Hepatocyte (in vitro differentiated cells): ENCODE measurements at regions not wholly inside any gene's neighbourhood (a gene's known extent, or its start where the extent isn't known, plus 50 kb on each side); places are given as distances from the start of the nearest gene placed in this dataset.

Experiments
- DNase-seq: peaks from one replicate; pipeline ENCODE4 v3.0.0-alpha.2; 2016; ENCODE audit warnings: low spot score
- H2AFZ ChIP-seq: fragments of 200-600 bp; sonication (generic); 2 replicates; pipeline ENCODE4 v1.6.0; 2016; ENCODE audit warnings: antibody characterized with exemption, mild to moderate bottlenecking
- H3K27ac ChIP-seq: fragments of 200-600 bp; sonication (generic); 2 replicates; pipeline ENCODE4 v1.5.1; 2016; ENCODE audit warnings: mild to moderate bottlenecking
- H3K27me3 ChIP-seq: fragments of 200-600 bp; sonication (generic); 2 replicates; pipeline ENCODE4 v1.6.1; 2016
- H3K36me3 ChIP-seq: fragments of 200-600 bp; sonication (generic); replicated peaks from 2 replicates; pipeline ENCODE4 v1.5.1; 2016; ENCODE audit warnings: low read depth; ENCODE audit not compliant: insufficient read depth
- H3K4me1 ChIP-seq: fragments of 200-600 bp; sonication (generic); 2 replicates; pipeline ENCODE4 v1.5.1; 2016; ENCODE audit warnings: mild to moderate bottlenecking, moderate library complexity; ENCODE audit not compliant: insufficient read depth
- H3K4me2 ChIP-seq: fragments of 200-600 bp; sonication (generic); 2 replicates; pipeline ENCODE4 v1.6.0; 2016
- H3K4me3 ChIP-seq: fragments of 200-600 bp; sonication (generic); 2 replicates; pipeline ENCODE4 v1.5.1; 2016; ENCODE audit warnings: mild to moderate bottlenecking
- H3K79me2 ChIP-seq: fragments of 200-600 bp; sonication (generic); 2 replicates; pipeline ENCODE4 v1.6.0; 2017; ENCODE audit warnings: mild to moderate bottlenecking
- H3K9me2 ChIP-seq: fragments of 200-600 bp; sonication (generic); replicated peaks from 2 replicates; pipeline ENCODE4 v1.6.0; 2017; ENCODE audit warnings: mild to moderate bottlenecking; ENCODE audit not compliant: insufficient read depth
- H3K9me3 ChIP-seq: fragments of 200-600 bp; sonication (generic); 2 replicates; pipeline ENCODE4 v1.5.1; 2016; ENCODE audit warnings: low read depth, mild to moderate bottlenecking
- H4K20me1 ChIP-seq: fragments of 200-600 bp; sonication (generic); 2 replicates; pipeline ENCODE4 v1.6.0; 2016; ENCODE audit warnings: mild to moderate bottlenecking; ENCODE audit not compliant: insufficient read depth, poor library complexity, severe bottlenecking
- EZH2 ChIP-seq: fragments of 200-600 bp; sonication (generic); IDR thresholded peaks from 2 replicates; pipeline ENCODE4 v1.6.1; 2016; ENCODE audit warnings: antibody characterized with exemption, mild to moderate bottlenecking, borderline replicate concordance
- EZH2phosphoT487 ChIP-seq: fragments of 200-600 bp; sonication (generic); IDR thresholded peaks from one replicate; pipeline ENCODE4 v1.6.1; 2018; ENCODE audit warnings: antibody characterized with exemption, mild to moderate bottlenecking, low read depth, moderate library complexity; ENCODE audit not compliant: unreplicated experiment, severe bottlenecking
- WGBS: methylation state at CpG from one replicate; pipeline ENCODE4 v1.1.6; 2016; ENCODE audit warnings: low lambda C conversion rate; ENCODE audit errors: missing lambda C conversion rate; 5-methylcytosine and 5-hydroxymethylcytosine counted together
- TF ChIP-seq, protein P1 (sequence below): fragments of 200-600 bp; sonication (generic); IDR thresholded peaks from 2 replicates; pipeline ENCODE4 v1.5.1; 2016; ENCODE audit warnings: antibody characterized with exemption, mild to moderate bottlenecking; ENCODE audit not compliant: poor library complexity

GRCh38 chr16:17753434-17753833 is 282.7 kb upstream of the XYLT1 start:
- no peak overlapping the region for H3K27ac ChIP-seq
- 89% methylated on average over 6 of the region's 6 CpGs for WGBS
- DNase-seq: no peak
- H3K9me3 ChIP-seq: no peaks in the 10 kb centered on the region
- no peak overlapping the region for H3K4me3 ChIP-seq
- no peaks in the 10 kb centered on the region for H4K20me1 ChIP-seq
- no peak overlapping the region for H2AFZ ChIP-seq
- H3K9me2 ChIP-seq: no peaks in the 10 kb centered on the region
- H3K36me3 ChIP-seq: no peaks in the 10 kb centered on the region
- H3K79me2 ChIP-seq: no peaks in the 10 kb centered on the region
- no peaks in the 10 kb centered on the region for H3K4me1 ChIP-seq
- H3K4me2 ChIP-seq: no peak overlapping the region
- TF ChIP-seq EZH2phosphoT487: no peak
- TF ChIP-seq EZH2: no peak
- TF ChIP-seq, protein P1, sequence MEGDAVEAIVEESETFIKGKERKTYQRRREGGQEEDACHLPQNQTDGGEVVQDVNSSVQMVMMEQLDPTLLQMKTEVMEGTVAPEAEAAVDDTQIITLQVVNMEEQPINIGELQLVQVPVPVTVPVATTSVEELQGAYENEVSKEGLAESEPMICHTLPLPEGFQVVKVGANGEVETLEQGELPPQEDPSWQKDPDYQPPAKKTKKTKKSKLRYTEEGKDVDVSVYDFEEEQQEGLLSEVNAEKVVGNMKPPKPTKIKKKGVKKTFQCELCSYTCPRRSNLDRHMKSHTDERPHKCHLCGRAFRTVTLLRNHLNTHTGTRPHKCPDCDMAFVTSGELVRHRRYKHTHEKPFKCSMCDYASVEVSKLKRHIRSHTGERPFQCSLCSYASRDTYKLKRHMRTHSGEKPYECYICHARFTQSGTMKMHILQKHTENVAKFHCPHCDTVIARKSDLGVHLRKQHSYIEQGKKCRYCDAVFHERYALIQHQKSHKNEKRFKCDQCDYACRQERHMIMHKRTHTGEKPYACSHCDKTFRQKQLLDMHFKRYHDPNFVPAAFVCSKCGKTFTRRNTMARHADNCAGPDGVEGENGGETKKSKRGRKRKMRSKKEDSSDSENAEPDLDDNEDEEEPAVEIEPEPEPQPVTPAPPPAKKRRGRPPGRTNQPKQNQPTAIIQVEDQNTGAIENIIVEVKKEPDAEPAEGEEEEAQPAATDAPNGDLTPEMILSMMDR: no peak
- no peaks in the 10 kb centered on the region for H3K27me3 ChIP-seq

- TF ChIP-seq EZH2 (no peak), EZH2phosphoT487 (no peak)
- Histone ChIP-seq H3K9me2 (no peaks in the 10 kb centered on the region), H2AFZ (no peak overlapping the region), H3K27ac (no peak overlapping the region), H3K4me2 (no peak overlapping the region), H3K36me3 (no peaks in the 10 kb centered on the region), H4K20me1 (no peaks in the 10 kb centered on the region), H3K27me3 (no peaks in the 10 kb centered on the region), H3K79me2 (no peaks in the 10 kb centered on the region), H3K4me3 (no peak overlapping the region), H3K4me1 (no peaks in the 10 kb centered on the region), H3K9me3 (no peaks in the 10 kb centered on the region)
- no peak for DNase-seq
- 90% methylated on average over 1 of the region's 1 CpG for WGBS
Measured at GRCh38 chr16:17749706-17750105, 278.9 kb upstream of the XYLT1 start.

DNA sequence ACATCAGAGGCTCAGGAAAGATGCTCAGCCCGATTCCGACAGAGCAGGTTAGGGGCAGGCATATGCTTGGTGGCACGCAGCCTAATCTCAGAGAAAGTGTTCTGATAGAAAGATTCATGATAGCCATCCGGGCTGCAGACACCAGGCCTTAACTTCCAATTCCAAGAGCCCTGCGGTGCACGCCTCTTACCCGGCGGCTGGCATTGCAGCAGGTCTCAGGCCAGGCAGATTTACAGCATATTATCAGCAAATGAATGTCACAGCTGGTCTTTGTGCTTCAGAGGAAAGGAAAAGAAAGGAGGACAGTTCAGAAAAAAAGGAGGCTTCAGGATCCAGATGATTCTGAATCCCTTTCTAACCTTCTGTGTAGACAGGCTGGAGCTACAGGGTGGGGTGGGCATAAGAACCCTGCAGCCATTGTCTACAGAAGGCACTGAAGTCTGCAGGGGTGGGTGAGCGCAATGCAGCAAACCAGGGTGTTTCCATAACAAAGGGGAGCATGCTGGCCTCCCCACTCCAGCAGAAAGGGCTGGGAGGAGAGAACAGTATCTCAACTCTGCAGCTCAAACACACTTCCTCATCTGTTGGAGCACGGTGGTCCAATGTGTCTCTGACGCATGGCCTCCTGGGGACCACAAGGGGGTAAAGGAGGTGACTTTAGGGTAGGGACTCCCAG is 277.4 kb upstream of the XYLT1 start:
- Histone ChIP-seq H3K9me3 (no peaks in the 10 kb centered on the region), H3K4me2 (no peak overlapping the region), H3K36me3 (no peaks in the 10 kb centered on the region), H4K20me1 (no peaks in the 10 kb centered on the region), H3K27ac (no peak overlapping the region), H3K27me3 (peaks cover 7% of the 10 kb centered on the region), H3K4me3 (no peak overlapping the region), H3K9me2 (no peaks in the 10 kb centered on the region), H3K79me2 (no peaks in the 10 kb centered on the region), H3K4me1 (no peaks in the 10 kb centered on the region), H2AFZ (no peak overlapping the region)
- 47% methylated on average over 11 of the region's 11 CpGs for WGBS
- no peak for TF ChIP-seq EZH2
- TF ChIP-seq EZH2phosphoT487: no peak
- no peak for DNase-seq

DNA sequence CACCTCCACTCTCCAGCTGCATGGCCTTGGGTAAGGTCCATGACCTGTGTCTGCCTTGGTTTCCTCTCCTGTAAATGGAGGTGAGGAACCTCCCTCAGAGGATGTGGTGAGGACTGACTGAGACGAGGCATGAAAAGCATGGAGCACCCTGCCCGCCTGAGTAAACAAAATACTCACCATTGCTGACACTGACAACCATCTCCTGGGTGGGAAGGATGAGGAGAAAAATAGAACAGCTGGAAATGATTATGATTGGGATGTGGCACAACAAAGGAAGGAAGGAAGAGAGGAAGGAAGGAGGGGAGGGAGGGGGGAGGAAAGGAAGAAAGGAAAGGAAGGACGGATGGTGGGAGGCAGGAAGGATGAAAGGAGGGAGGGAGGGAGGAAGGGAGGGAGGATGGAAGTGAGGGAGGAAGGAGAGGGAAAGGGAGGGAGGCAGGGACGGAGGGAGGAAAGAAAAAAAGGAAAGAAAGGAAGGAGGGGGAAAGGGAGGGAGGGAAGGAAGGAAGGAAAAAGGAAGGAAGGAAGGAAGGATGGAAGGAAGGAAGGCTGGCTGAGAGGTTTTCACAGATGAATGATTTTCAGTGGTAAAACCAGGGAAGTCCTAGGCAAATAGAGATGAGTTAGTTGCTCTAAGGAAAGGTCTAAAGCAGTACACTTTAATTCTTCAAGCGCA is 276.5 kb upstream of the XYLT1 start:
- no peaks in the 10 kb centered on the region for H3K9me3 ChIP-seq
- H3K4me1 ChIP-seq: no peaks in the 10 kb centered on the region
- 67% methylated on average over 3 of the region's 5 CpGs for WGBS
- H2AFZ ChIP-seq: no peak overlapping the region
- H3K4me2 ChIP-seq: no peak overlapping the region
- no peaks in the 10 kb centered on the region for H3K36me3 ChIP-seq
- DNase-seq: no peak
- no peak overlapping the region for H3K4me3 ChIP-seq
- TF ChIP-seq EZH2: no peak
- TF ChIP-seq EZH2phosphoT487: no peak
- TF ChIP-seq, protein P1: no peak
- H3K27me3 ChIP-seq: peaks cover 7% of the 10 kb centered on the region
- H3K9me2 ChIP-seq: no peaks in the 10 kb centered on the region
- H3K27ac ChIP-seq: no peak overlapping the region
- H3K79me2 ChIP-seq: no peaks in the 10 kb centered on the region
- H4K20me1 ChIP-seq: no peaks in the 10 kb centered on the region
